ENCODE measurements at regions not wholly inside any gene's neighbourhood (a gene's known extent, or its start where the extent isn't known, plus 50 kb on each side); places are given as distances from the start of the nearest gene placed in this dataset.

GRCh38 chr11:109298865-109299264 is 123.1 kb upstream of the C11orf87 start:
- DNase-seq, result no peak

GRCh38 chr11:109300211-109300610 is 121.8 kb upstream of the C11orf87 start:
- no peak for DNase-seq

- no peak for DNase-seq
Observed at GRCh38 chr11:109302591-109303334, 119.2 kb upstream of the C11orf87 start.

GRCh38 chr11:109303342-109303741 is 118.6 kb upstream of the C11orf87 start:
- no peak for DNase-seq

- DNase-seq, result no peak
Observed at GRCh38 chr11:109304159-109304558, 117.8 kb upstream of the C11orf87 start.

- DNase-seq, result no peak
Observed at GRCh38 chr11:109305009-109305408, 117.0 kb upstream of the C11orf87 start.

- no peak for DNase-seq
Observed at GRCh38 chr11:109306322-109306721, 115.7 kb upstream of the C11orf87 start.

- no peak for DNase-seq
Observed at GRCh38 chr11:109307366-109307765, 114.6 kb upstream of the C11orf87 start.

- no peak for DNase-seq
Observed at GRCh38 chr11:109308551-109308950, 113.4 kb upstream of the C11orf87 start.

- DNase-seq, result no peak
Observed at GRCh38 chr11:109309153-109309552, 112.8 kb upstream of the C11orf87 start.

- DNase-seq, result no peak
Observed at GRCh38 chr11:109317726-109318125, 104.3 kb upstream of the C11orf87 start.

- DNase-seq, result no peak
Observed at GRCh38 chr11:109320595-109320994, 101.4 kb upstream of the C11orf87 start.

- DNase-seq, result no peak
Observed at GRCh38 chr11:109326781-109327180, 95.2 kb upstream of the C11orf87 start.

GRCh38 chr11:109329716-109330115 is 92.3 kb upstream of the C11orf87 start:
- DNase-seq, result no peak

- no peak for DNase-seq
Observed at GRCh38 chr11:109338131-109338530, 83.9 kb upstream of the C11orf87 start.

- no peak for DNase-seq
Observed at GRCh38 chr11:109342261-109342660, 79.7 kb upstream of the C11orf87 start.

- DNase-seq, result no peak
Observed at GRCh38 chr11:109343242-109343641, 78.7 kb upstream of the C11orf87 start.

GRCh38 chr11:109347304-109347703 is 74.7 kb upstream of the C11orf87 start:
- DNase-seq, result no peak

- DNase-seq, result no peak
Observed at GRCh38 chr11:109349276-109350080, 72.5 kb upstream of the C11orf87 start.

- no peak for DNase-seq
Observed at GRCh38 chr11:109350091-109350490, 71.9 kb upstream of the C11orf87 start.

- no peak for DNase-seq
Observed at GRCh38 chr11:109362059-109362458, 59.9 kb upstream of the C11orf87 start.

- no peak for DNase-seq
Observed at GRCh38 chr11:109363682-109364081, 58.3 kb upstream of the C11orf87 start.

GRCh38 chr11:109364851-109365250 is 57.1 kb upstream of the C11orf87 start:
- no peak for DNase-seq
